ENCODE measurements at regions not wholly inside any gene's neighbourhood (a gene's known extent, or its start where the extent isn't known, plus 50 kb on each side); places are given as distances from the start of the nearest gene placed in this dataset.

- Histone ChIP-seq H3K27me3 (replicated peaks; ENCODE audit: insufficient read depth, low read length) (no peaks in the 10 kb centered on the region), H3K9me3 (replicated peaks; ENCODE audit: insufficient read depth, low read length) (no peaks in the 10 kb centered on the region), H3F3A (ENCODE audit: insufficient read depth, low read length) (peaks cover 11% of the 10 kb centered on the region), H3K27ac (ENCODE audit: low read length) (no peak overlapping the region), H3K4me1 (ENCODE audit: low read length) (peaks cover 17% of the 10 kb centered on the region), H3K4me3 (ENCODE audit: low read length) (no peak overlapping the region), H3K9me2 (replicated peaks; ENCODE audit: insufficient read depth, low read length) (no peaks in the 10 kb centered on the region), H3K79me2 (ENCODE audit: low read length) (no peaks in the 10 kb centered on the region), H3K4me2 (ENCODE audit: low read depth, low read length) (no peak overlapping the region), H4K20me1 (ENCODE audit: insufficient read depth, low read length) (no peaks in the 10 kb centered on the region), H2AFZ (ENCODE audit: low read length) (no peak overlapping the region), H3K36me3 (replicated peaks; ENCODE audit: insufficient read depth, low read length) (no peaks in the 10 kb centered on the region), H3K9ac (ENCODE audit: low read length) (no peak overlapping the region)
- DNase-seq, result no peak
- no peak for TF ChIP-seq CTCF (IDR thresholded peaks at IDR 0.05; ENCODE audit: low read length)
- TF ChIP-seq EZH2 (optimal IDR thresholded peaks at IDR 0.05; ENCODE audit: low read depth, low read length), result no peak
- TF ChIP-seq EZH2phosphoT487 (IDR thresholded peaks at IDR 0.05; ENCODE audit: low read length), result no peak
These were observed 68.7 kb upstream of the SP4 start for GRCh38 chr7:21359163-21359562.

DNA sequence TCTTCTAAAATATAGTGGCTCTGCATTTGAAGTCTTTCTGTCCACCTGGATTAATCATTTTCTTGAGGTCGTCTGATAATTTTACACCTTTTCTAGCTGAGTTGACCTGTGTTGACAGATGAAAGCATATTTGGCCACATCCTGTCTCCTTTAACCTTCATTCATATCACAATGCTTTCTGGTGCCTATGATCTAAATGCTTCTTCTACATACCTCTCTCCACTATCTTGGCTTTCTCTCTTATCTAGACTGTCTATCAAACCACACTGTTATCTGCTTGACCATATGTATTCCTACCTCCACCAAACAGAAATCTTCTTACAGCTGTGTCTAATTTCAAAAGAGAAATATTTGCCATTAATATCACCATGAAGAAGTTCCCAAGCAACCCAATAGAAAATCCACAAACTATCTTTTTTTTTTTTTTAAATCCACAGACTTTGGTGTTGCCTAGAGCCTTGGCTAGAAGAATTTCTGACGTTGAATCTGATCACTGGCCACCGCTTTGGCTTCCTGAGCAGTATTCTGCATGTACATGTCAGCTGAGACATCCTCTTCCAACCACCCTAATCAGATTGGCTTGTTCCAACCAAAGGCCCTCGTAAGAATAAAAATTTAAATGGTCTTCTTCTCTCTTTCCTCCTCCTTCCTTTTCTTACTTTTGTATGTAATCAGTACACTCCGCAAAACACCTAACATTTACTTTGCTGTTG lies 66.3 kb upstream of the SP4 start:
- Histone ChIP-seq H3K4me3 (ENCODE audit: low read length) (no peak overlapping the region), H3K79me2 (ENCODE audit: low read length) (no peaks in the 10 kb centered on the region), H4K20me1 (ENCODE audit: insufficient read depth, low read length) (no peaks in the 10 kb centered on the region), H3K4me2 (ENCODE audit: low read depth, low read length) (no peak overlapping the region), H3K9me2 (replicated peaks; ENCODE audit: insufficient read depth, low read length) (no peaks in the 10 kb centered on the region), H3F3A (ENCODE audit: insufficient read depth, low read length) (no peaks in the 10 kb centered on the region), H3K27me3 (replicated peaks; ENCODE audit: insufficient read depth, low read length) (no peaks in the 10 kb centered on the region), H3K9me3 (replicated peaks; ENCODE audit: insufficient read depth, low read length) (no peaks in the 10 kb centered on the region), H3K9ac (ENCODE audit: low read length) (no peak overlapping the region), H3K4me1 (ENCODE audit: low read length) (no peaks in the 10 kb centered on the region), H2AFZ (ENCODE audit: low read length) (no peak overlapping the region), H3K27ac (ENCODE audit: low read length) (no peak overlapping the region), H3K36me3 (replicated peaks; ENCODE audit: insufficient read depth, low read length) (no peaks in the 10 kb centered on the region)
- no peak for TF ChIP-seq EZH2 (optimal IDR thresholded peaks at IDR 0.05; ENCODE audit: low read depth, low read length)
- TF ChIP-seq EZH2phosphoT487 (IDR thresholded peaks at IDR 0.05; ENCODE audit: low read length), result no peak
- TF ChIP-seq CTCF (IDR thresholded peaks at IDR 0.05; ENCODE audit: low read length), result no peak
- no peak for DNase-seq

GRCh38 chr7:21364801-21365271 lies 63.0 kb upstream of the SP4 start:
- Histone ChIP-seq H3K79me2 (ENCODE audit: low read length) (no peaks in the 10 kb centered on the region), H3K9me2 (replicated peaks; ENCODE audit: insufficient read depth, low read length) (no peaks in the 10 kb centered on the region), H2AFZ (ENCODE audit: low read length) (no peak overlapping the region), H3K4me2 (ENCODE audit: low read depth, low read length) (no peak overlapping the region), H3K4me1 (ENCODE audit: low read length) (no peaks in the 10 kb centered on the region), H3K27ac (ENCODE audit: low read length) (no peak overlapping the region), H3K9me3 (replicated peaks; ENCODE audit: insufficient read depth, low read length) (no peaks in the 10 kb centered on the region), H3K9ac (ENCODE audit: low read length) (no peak overlapping the region), H3K27me3 (replicated peaks; ENCODE audit: insufficient read depth, low read length) (no peaks in the 10 kb centered on the region), H3K36me3 (replicated peaks; ENCODE audit: insufficient read depth, low read length) (no peaks in the 10 kb centered on the region), H4K20me1 (ENCODE audit: insufficient read depth, low read length) (no peaks in the 10 kb centered on the region), H3K4me3 (ENCODE audit: low read length) (no peak overlapping the region), H3F3A (ENCODE audit: insufficient read depth, low read length) (no peaks in the 10 kb centered on the region)
- no peak for DNase-seq
- TF ChIP-seq EZH2 (optimal IDR thresholded peaks at IDR 0.05; ENCODE audit: low read depth, low read length) (no peak), EZH2phosphoT487 (IDR thresholded peaks at IDR 0.05; ENCODE audit: low read length) (no peak), CTCF (IDR thresholded peaks at IDR 0.05; ENCODE audit: low read length) (no peak)

All from MM.1S (cell line).